KBM-7 (cell line): ENCODE measurements at regions not wholly inside any gene's neighbourhood (a gene's known extent, or its start where the extent isn't known, plus 50 kb on each side); places are given as distances from the start of the nearest gene placed in this dataset.
A peak's percentile ranks its signal among the peaks of the same experiment; 100 is the strongest.
"Not testable (repeated sequence)": the region's sequence is repeated elsewhere in the genome, so short reads cannot be mapped to it uniquely, and the experiment has no call there.

Experiments used
- DNase-seq: peaks from one replicate; pipeline ENCODE4 v3.0.0-alpha.2; 2015
- in situ Hi-C: fragments of 300-500 bp; cut with MboI; formaldehyde crosslinking; loops from 2 replicates; pipeline ENCODE4 v1.14.3; 2020; ENCODE audit warnings: low sequenced_read_pairs, low pct_unique_long_range_greater_than_20kb, mixed read lengths

- no peak for DNase-seq
- in situ Hi-C loops = no loop called here
Measured at GRCh38 chr13:80884056-80884785, 543.3 kb upstream of the SPRY2 start.

- in situ Hi-C loops = no loop called here
- no peak for DNase-seq
Measured at GRCh38 chr13:80883545-80883944, 542.6 kb upstream of the SPRY2 start.

GRCh38 chr13:80881942-80882445 lies 541.1 kb upstream of the SPRY2 start:
- no peak for DNase-seq
- in situ Hi-C loops = no loop called here

GRCh38 chr13:80881495-80881894 lies 540.6 kb upstream of the SPRY2 start:
- DNase-seq = no peak
- in situ Hi-C loops = no loop called here

GRCh38 chr13:80881034-80881433 lies 540.1 kb upstream of the SPRY2 start:
- in situ Hi-C loops = no loop called here
- no peak for DNase-seq

GRCh38 chr13:80877944-80878241 lies 537.0 kb upstream of the SPRY2 start:
- in situ Hi-C loops = no loop called here
- no peak for DNase-seq

GRCh38 chr13:80877209-80877943 lies 536.5 kb upstream of the SPRY2 start:
- in situ Hi-C loops = no loop called here
- no peak for DNase-seq

GRCh38 chr13:80873589-80873988 lies 532.7 kb upstream of the SPRY2 start:
- in situ Hi-C loops = no loop called here
- DNase-seq = peak; percentile 7

GRCh38 chr13:80871971-80872370 lies 531.0 kb upstream of the SPRY2 start:
- DNase-seq, in situ Hi-C loops: not testable (repeated sequence)

GRCh38 chr13:80871481-80871880 lies 530.6 kb upstream of the SPRY2 start:
- DNase-seq = no peak
- in situ Hi-C loops = no loop called here

GRCh38 chr13:80870186-80870585 lies 529.3 kb upstream of the SPRY2 start:
- DNase-seq = no peak
- in situ Hi-C loops = no loop called here

GRCh38 chr13:80866921-80867320 lies 526.0 kb upstream of the SPRY2 start:
- in situ Hi-C loops = no loop called here
- DNase-seq = no peak

- no peak for DNase-seq
- in situ Hi-C loops = no loop called here
Measured at GRCh38 chr13:80865329-80865728, 524.4 kb upstream of the SPRY2 start.

GRCh38 chr13:80862456-80862855 lies 521.5 kb upstream of the SPRY2 start:
- in situ Hi-C loops = no loop called here
- DNase-seq = no peak

- DNase-seq = no peak
- in situ Hi-C loops = no loop called here
Measured at GRCh38 chr13:80860845-80861244, 519.9 kb upstream of the SPRY2 start.

GRCh38 chr13:80858131-80858530 lies 517.2 kb upstream of the SPRY2 start:
- in situ Hi-C loops = no loop called here
- no peak for DNase-seq

- in situ Hi-C loops = no loop called here
- DNase-seq = no peak
Measured at GRCh38 chr13:80857321-80857720, 516.4 kb upstream of the SPRY2 start.

GRCh38 chr13:80850771-80851170 lies 509.8 kb upstream of the SPRY2 start:
- DNase-seq = no peak
- in situ Hi-C loops = no loop called here

GRCh38 chr13:80844164-80844563 lies 503.2 kb upstream of the SPRY2 start:
- in situ Hi-C loops = no loop called here
- no peak for DNase-seq

- DNase-seq = no peak
- in situ Hi-C loops = no loop called here
Measured at GRCh38 chr13:80841414-80841813, 500.5 kb upstream of the SPRY2 start.
